HEK293 (cell line): ENCODE measurements at regions not wholly inside any gene's neighbourhood (a gene's known extent, or its start where the extent isn't known, plus 50 kb on each side); places are given as distances from the start of the nearest gene placed in this dataset.

ENCODE experiments used
- CTCF ChIA-PET: fragments of 350-600 bp; formaldehyde crosslinking; extraction: SDS; loops from one replicate; lab custom pipeline; 2021; ENCODE audit warnings: antibody characterized with exemption; lab: Yijun Ruan, JAX
- POLR2A ChIA-PET: fragments of 300-600 bp; formaldehyde crosslinking; extraction: SDS; loops from one replicate; lab custom pipeline; 2020; ENCODE audit warnings: antibody characterized with exemption, inconsistent platforms; lab: Yijun Ruan, JAX
- H3K27ac ChIP-seq: fragments of 200-500 bp; sonication (Bioruptor generic); 2 replicates; pipeline ENCODE4 v1.5.1; 2014; ENCODE audit warnings: low read depth, low read length, control low read depth, inconsistent platforms; ENCODE audit errors: extremely low read depth
- H3K36me3 ChIP-seq, 2 experiments: fragments of 200-500 bp in 1 of 2; sonication (Bioruptor generic) in 1 of 2; 1 replicate in 1 of 2; 2 replicates in 1 of 2; pipeline ENCODE4 v1.5.1; 2014 to 2017; ENCODE audit warnings: inconsistent platforms in 2 of 2, low read length in 2 of 2; ENCODE audit not compliant: control insufficient read depth in 2 of 2, insufficient read depth in 1 of 2
- H3K4me1 ChIP-seq: fragments of 200-500 bp; sonication (Bioruptor generic); 2 replicates; pipeline ENCODE4 v1.5.1; 2014; ENCODE audit warnings: mild to moderate bottlenecking, low read length, inconsistent platforms; ENCODE audit not compliant: control insufficient read depth, insufficient read depth
- H3K4me3 ChIP-seq: 2 replicates; pipeline ENCODE4 v1.5.1; 2011; ENCODE audit warnings: low read depth, mild to moderate bottlenecking, control low read depth, low read length, moderate library complexity
- H3K9me3 ChIP-seq: fragments of 200-500 bp; sonication (Bioruptor generic); 2 replicates; pipeline ENCODE4 v1.5.1; 2014; ENCODE audit warnings: low read depth, low read length, inconsistent platforms; ENCODE audit not compliant: control insufficient read depth, insufficient read depth
- HOXC10 ChIP-seq: sonication (generic); formaldehyde crosslinking; IDR thresholded peaks from 2 replicates; pipeline ENCODE4 v1.8.1; 2023; ENCODE audit warnings: mild to moderate bottlenecking, missing genetic modification reagents
- HOXD13 ChIP-seq: sonication (generic); formaldehyde crosslinking; IDR thresholded peaks from 2 replicates; pipeline ENCODE4 v1.8.0; 2022; ENCODE audit warnings: missing genetic modification reagents, borderline replicate concordance
- MEIS1 ChIP-seq: sonication (generic); formaldehyde crosslinking; IDR thresholded peaks from 2 replicates; pipeline ENCODE4 v1.8.1; 2022; ENCODE audit warnings: missing genetic modification reagents, mild to moderate bottlenecking, borderline replicate concordance
- TRIM28 ChIP-seq: IDR thresholded peaks from 2 replicates; pipeline ENCODE4 v1.6.1; 2011; ENCODE audit warnings: low read length, control low read depth, borderline replicate concordance
- WT1 ChIP-seq: fragments of 450-650 bp; formaldehyde crosslinking; IDR thresholded peaks from 2 replicates; pipeline ENCODE4 v1.5.1; 2016; ENCODE audit warnings: missing biosample characterization, missing genetic modification characterization
- ZFHX2 ChIP-seq: fragments of 450-650 bp; formaldehyde crosslinking; conservative IDR thresholded peaks from 2 replicates; pipeline ENCODE4 v1.5.1; 2016; ENCODE audit warnings: missing biosample characterization, missing genetic modification characterization
- ZNF133 ChIP-seq: fragments of 450-650 bp; formaldehyde crosslinking; IDR thresholded peaks from 2 replicates; pipeline ENCODE4 v1.5.1; 2016; ENCODE audit warnings: missing biosample characterization, missing genetic modification characterization
- ZNF140 ChIP-seq: fragments of 450-650 bp; formaldehyde crosslinking; IDR thresholded peaks from 2 replicates; pipeline ENCODE4 v1.5.1; 2016; ENCODE audit warnings: missing biosample characterization, missing genetic modification characterization
- ZNF184 ChIP-seq: fragments of 450-650 bp; IDR thresholded peaks from 2 replicates; pipeline ENCODE4 v1.5.1; 2018; ENCODE audit warnings: missing biosample characterization, mild to moderate bottlenecking, missing genetic modification characterization
- ZNF202 ChIP-seq: fragments of 450-650 bp; formaldehyde crosslinking; IDR thresholded peaks from 2 replicates; pipeline ENCODE4 v1.5.1; 2016; ENCODE audit warnings: missing biosample characterization, missing genetic modification characterization, borderline replicate concordance
- ZNF239 ChIP-seq: fragments of 450-650 bp; formaldehyde crosslinking; IDR thresholded peaks from 2 replicates; pipeline ENCODE4 v1.5.1; 2016; ENCODE audit warnings: missing biosample characterization, missing genetic modification characterization
- ZNF48 ChIP-seq: fragments of 450-650 bp; formaldehyde crosslinking; IDR thresholded peaks from 2 replicates; pipeline ENCODE4 v1.5.1; 2016; ENCODE audit warnings: missing biosample characterization, missing genetic modification characterization
- ZNF544 ChIP-seq: fragments of 450-650 bp; formaldehyde crosslinking; IDR thresholded peaks from 2 replicates; pipeline ENCODE4 v1.5.0; 2017; ENCODE audit warnings: missing biosample characterization, missing genetic modification characterization
- ZNF677 ChIP-seq: fragments of 450-650 bp; IDR thresholded peaks from 2 replicates; pipeline ENCODE4 v1.5.0; 2018; ENCODE audit warnings: missing biosample characterization, mild to moderate bottlenecking, missing genetic modification characterization, moderate library complexity
- ZNF768 ChIP-seq: fragments of 450-650 bp; formaldehyde crosslinking; IDR thresholded peaks from 2 replicates; pipeline ENCODE4 v1.5.1; 2018; ENCODE audit warnings: missing biosample characterization, mild to moderate bottlenecking, missing genetic modification characterization
- ZNF792 ChIP-seq: fragments of 450-650 bp; formaldehyde crosslinking; IDR thresholded peaks from 2 replicates; pipeline ENCODE4 v1.5.1; 2016; ENCODE audit warnings: missing biosample characterization, missing genetic modification characterization
- TF ChIP-seq, protein P1 (sequence below): fragments of 450-650 bp; formaldehyde crosslinking; IDR thresholded peaks from 2 replicates; pipeline ENCODE4 v1.5.1; 2017; ENCODE audit warnings: missing biosample characterization, missing genetic modification characterization
- TF ChIP-seq, protein P2 (sequence below): fragments of 450-650 bp; formaldehyde crosslinking; IDR thresholded peaks from 2 replicates; pipeline ENCODE4 v1.5.1; 2017; ENCODE audit warnings: missing biosample characterization, missing genetic modification characterization
- TF ChIP-seq, protein P3 (sequence below): fragments of 450-650 bp; formaldehyde crosslinking; IDR thresholded peaks from 2 replicates; pipeline ENCODE4 v1.5.1; 2016; ENCODE audit warnings: missing biosample characterization, missing genetic modification characterization
- TF ChIP-seq, protein P4 (sequence below): fragments of 450-650 bp; formaldehyde crosslinking; IDR thresholded peaks from 2 replicates; pipeline ENCODE4 v1.5.1; 2016; ENCODE audit warnings: missing biosample characterization, missing genetic modification characterization
- TF ChIP-seq, protein P5 (sequence below): fragments of 450-650 bp; formaldehyde crosslinking; IDR thresholded peaks from 2 replicates; pipeline ENCODE4 v1.5.1; 2016; ENCODE audit warnings: missing biosample characterization, missing genetic modification characterization
- TF ChIP-seq, protein P6 (sequence below): fragments of 450-650 bp; formaldehyde crosslinking; IDR thresholded peaks from 2 replicates; pipeline ENCODE4 v1.5.1; 2016; ENCODE audit warnings: missing biosample characterization, missing genetic modification characterization

DNA sequence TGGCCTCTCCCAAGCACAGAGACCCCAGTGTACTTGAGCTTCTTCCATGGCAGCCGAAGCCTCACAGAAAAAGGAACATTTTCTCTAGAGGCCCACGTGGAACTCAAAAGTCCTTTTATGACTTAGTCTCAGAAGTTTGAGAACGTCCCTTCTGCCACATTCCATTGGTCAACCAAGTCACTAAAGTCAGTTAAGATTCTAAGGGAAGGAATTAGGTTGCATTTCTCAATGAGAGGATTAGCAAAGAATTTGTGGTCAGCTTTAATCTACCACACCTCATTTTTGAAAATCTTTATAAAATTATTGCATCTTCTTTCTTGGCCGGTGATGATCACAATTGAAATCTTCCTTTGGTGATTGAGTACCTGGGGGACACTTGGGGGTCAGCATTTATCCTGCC, 279.9 kb upstream of the TBX3 start:
- CTCF ChIA-PET = interaction anchor here (0.5 to 1.7 kb wide), 3 partner anchors 8 to 82 kb away, joined by 3 to 5 read pairs (median 4); no protein-coding TSS in a partner anchor
- POLR2A ChIA-PET = no interaction called here

DNA sequence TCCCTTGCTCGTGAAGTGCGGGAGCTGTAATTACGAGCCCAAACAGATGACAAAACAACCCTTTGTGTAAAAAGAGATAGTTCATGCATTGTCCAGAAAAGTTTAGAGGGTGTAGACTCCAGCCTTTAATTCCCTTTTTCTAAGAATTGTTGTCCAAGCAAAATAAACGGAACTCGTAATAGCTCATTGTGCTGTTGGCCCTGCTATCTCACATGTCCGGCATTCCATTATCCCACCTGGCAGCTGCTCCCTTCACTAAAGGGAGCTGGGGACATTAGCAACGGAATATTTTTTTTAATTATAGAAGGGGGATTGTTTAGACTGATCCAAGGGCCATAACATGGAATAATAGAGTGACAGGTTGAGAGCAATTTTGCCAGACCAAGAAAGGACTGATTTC, 277.5 kb upstream of the TBX3 start:
- CTCF ChIA-PET = no interaction called here

More for the DNA sequence above, 279.9 kb upstream of the TBX3 start:
- H3K36me3 ChIP-seq = no peaks in the 10 kb centered on the region
- TF ChIP-seq, protein P1, sequence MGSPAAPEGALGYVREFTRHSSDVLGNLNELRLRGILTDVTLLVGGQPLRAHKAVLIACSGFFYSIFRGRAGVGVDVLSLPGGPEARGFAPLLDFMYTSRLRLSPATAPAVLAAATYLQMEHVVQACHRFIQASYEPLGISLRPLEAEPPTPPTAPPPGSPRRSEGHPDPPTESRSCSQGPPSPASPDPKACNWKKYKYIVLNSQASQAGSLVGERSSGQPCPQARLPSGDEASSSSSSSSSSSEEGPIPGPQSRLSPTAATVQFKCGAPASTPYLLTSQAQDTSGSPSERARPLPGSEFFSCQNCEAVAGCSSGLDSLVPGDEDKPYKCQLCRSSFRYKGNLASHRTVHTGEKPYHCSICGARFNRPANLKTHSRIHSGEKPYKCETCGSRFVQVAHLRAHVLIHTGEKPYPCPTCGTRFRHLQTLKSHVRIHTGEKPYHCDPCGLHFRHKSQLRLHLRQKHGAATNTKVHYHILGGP (tag by site-specific recombination) = no peak
- TF ChIP-seq ZNF184 (tag by site-specific recombination) (no peak), ZNF239 (tag by site-specific recombination) (no peak), HOXD13 (no peak), TRIM28 (no peak), ZNF48 (no peak), ZNF792 (tag by site-specific recombination) (no peak), WT1 (tag by site-specific recombination) (no peak), HOXC10 (no peak), ZNF140 (no peak), ZNF677 (tag by site-specific recombination) (no peak), ZNF544 (tag by site-specific recombination) (no peak), ZNF133 (no peak), ZFHX2 (tag by site-specific recombination) (no peak), MEIS1 (CRISPR knock-in tag) (no peak), ZNF768 (tag by site-specific recombination) (no peak)
- TF ChIP-seq, protein P2, sequence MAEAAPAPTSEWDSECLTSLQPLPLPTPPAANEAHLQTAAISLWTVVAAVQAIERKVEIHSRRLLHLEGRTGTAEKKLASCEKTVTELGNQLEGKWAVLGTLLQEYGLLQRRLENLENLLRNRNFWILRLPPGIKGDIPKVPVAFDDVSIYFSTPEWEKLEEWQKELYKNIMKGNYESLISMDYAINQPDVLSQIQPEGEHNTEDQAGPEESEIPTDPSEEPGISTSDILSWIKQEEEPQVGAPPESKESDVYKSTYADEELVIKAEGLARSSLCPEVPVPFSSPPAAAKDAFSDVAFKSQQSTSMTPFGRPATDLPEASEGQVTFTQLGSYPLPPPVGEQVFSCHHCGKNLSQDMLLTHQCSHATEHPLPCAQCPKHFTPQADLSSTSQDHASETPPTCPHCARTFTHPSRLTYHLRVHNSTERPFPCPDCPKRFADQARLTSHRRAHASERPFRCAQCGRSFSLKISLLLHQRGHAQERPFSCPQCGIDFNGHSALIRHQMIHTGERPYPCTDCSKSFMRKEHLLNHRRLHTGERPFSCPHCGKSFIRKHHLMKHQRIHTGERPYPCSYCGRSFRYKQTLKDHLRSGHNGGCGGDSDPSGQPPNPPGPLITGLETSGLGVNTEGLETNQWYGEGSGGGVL = no peak
- TF ChIP-seq, protein P3, sequence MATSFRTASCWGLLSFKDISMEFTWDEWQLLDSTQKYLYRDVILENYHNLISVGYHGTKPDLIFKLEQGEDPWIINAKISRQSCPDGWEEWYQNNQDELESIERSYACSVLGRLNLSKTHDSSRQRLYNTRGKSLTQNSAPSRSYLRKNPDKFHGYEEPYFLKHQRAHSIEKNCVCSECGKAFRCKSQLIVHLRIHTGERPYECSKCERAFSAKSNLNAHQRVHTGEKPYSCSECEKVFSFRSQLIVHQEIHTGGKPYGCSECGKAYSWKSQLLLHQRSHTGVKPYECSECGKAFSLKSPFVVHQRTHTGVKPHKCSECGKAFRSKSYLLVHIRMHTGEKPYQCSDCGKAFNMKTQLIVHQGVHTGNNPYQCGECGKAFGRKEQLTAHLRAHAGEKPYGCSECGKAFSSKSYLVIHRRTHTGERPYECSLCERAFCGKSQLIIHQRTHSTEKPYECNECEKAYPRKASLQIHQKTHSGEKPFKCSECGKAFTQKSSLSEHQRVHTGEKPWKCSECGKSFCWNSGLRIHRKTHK (tag by site-specific recombination) = no peak
- TF ChIP-seq, protein P4, sequence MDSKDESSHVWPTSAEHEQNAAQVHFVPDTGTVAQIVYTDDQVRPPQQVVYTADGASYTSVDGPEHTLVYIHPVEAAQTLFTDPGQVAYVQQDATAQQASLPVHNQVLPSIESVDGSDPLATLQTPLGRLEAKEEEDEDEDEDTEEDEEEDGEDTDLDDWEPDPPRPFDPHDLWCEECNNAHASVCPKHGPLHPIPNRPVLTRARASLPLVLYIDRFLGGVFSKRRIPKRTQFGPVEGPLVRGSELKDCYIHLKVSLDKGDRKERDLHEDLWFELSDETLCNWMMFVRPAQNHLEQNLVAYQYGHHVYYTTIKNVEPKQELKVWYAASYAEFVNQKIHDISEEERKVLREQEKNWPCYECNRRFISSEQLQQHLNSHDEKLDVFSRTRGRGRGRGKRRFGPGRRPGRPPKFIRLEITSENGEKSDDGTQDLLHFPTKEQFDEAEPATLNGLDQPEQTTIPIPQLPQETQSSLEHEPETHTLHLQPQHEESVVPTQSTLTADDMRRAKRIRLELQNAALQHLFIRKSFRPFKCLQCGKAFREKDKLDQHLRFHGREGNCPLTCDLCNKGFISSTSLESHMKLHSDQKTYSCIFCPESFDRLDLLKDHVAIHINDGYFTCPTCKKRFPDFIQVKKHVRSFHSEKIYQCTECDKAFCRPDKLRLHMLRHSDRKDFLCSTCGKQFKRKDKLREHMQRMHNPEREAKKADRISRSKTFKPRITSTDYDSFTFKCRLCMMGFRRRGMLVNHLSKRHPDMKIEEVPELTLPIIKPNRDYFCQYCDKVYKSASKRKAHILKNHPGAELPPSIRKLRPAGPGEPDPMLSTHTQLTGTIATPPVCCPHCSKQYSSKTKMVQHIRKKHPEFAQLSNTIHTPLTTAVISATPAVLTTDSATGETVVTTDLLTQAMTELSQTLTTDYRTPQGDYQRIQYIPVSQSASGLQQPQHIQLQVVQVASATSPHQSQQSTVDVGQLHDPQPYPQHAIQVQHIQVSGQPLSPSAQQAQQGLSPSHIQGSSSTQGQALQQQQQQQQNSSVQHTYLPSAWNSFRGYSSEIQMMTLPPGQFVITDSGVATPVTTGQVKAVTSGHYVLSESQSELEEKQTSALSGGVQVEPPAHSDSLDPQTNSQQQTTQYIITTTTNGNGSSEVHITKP = no peak
- no peak overlapping the region for H3K4me3 ChIP-seq
- H3K9me3 ChIP-seq = no peaks in the 10 kb centered on the region
- H3K27ac ChIP-seq = no peak overlapping the region
- no peaks in the 10 kb centered on the region for H3K4me1 ChIP-seq

More for the DNA sequence above, 277.5 kb upstream of the TBX3 start:
- Histone ChIP-seq H3K9me3 (no peaks in the 10 kb centered on the region), H3K4me3 (no peak overlapping the region), H3K27ac (no peak overlapping the region), H3K4me1 (no peaks in the 10 kb centered on the region), H3K36me3 (no peaks in the 10 kb centered on the region)
- TF ChIP-seq, protein P5, sequence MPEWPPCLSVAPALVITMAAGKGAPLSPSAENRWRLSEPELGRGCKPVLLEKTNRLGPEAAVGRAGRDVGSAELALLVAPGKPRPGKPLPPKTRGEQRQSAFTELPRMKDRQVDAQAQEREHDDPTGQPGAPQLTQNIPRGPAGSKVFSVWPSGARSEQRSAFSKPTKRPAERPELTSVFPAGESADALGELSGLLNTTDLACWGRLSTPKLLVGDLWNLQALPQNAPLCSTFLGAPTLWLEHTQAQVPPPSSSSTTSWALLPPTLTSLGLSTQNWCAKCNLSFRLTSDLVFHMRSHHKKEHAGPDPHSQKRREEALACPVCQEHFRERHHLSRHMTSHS = no peak
- TF ChIP-seq, protein P6, sequence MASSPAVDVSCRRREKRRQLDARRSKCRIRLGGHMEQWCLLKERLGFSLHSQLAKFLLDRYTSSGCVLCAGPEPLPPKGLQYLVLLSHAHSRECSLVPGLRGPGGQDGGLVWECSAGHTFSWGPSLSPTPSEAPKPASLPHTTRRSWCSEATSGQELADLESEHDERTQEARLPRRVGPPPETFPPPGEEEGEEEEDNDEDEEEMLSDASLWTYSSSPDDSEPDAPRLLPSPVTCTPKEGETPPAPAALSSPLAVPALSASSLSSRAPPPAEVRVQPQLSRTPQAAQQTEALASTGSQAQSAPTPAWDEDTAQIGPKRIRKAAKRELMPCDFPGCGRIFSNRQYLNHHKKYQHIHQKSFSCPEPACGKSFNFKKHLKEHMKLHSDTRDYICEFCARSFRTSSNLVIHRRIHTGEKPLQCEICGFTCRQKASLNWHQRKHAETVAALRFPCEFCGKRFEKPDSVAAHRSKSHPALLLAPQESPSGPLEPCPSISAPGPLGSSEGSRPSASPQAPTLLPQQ (tag by site-specific recombination) = no peak
- TF ChIP-seq ZNF202 (no peak), ZNF792 (tag by site-specific recombination) (no peak)
- POLR2A ChIA-PET = no interaction called here
